ENCODE measurements at regions not wholly inside any gene's neighbourhood (a gene's known extent, or its start where the extent isn't known, plus 50 kb on each side); places are given as distances from the start of the nearest gene placed in this dataset.

GRCh38 chr13:73966331-73966730, 167.9 kb downstream of the KLF12 start:
- TF ChIP-seq POLR2A (IDR thresholded peaks at IDR 0.05; ENCODE audit: low read depth, low read length) (no peak), CEBPB (IDR thresholded peaks at IDR 0.05; ENCODE audit: low read depth, low read length) (no peak), CTCF (conservative IDR thresholded peaks at IDR 0.05; ENCODE audit: low read depth, low read length) (no peak), RAD21 (IDR thresholded peaks at IDR 0.05; ENCODE audit: low read length) (no peak), MXI1 (IDR thresholded peaks at IDR 0.05; ENCODE audit: borderline replicate concordance, low read depth, low read length) (no peak), CHD1 (IDR thresholded peaks at IDR 0.05; ENCODE audit: low read depth, low read length) (no peak), FOS (IDR thresholded peaks at IDR 0.05; ENCODE audit: low read depth, low read length) (no peak), RFX5 (IDR thresholded peaks at IDR 0.05; ENCODE audit: low read depth, low read length) (no peak), MAFK (IDR thresholded peaks at IDR 0.05; ENCODE audit: low read depth, low read length) (no peak), ELK1 (IDR thresholded peaks at IDR 0.05; ENCODE audit: borderline replicate concordance, low read depth, low read length) (no peak), USF2 (IDR thresholded peaks at IDR 0.05; ENCODE audit: low read depth, low read length) (no peak), RCOR1 (IDR thresholded peaks at IDR 0.05; ENCODE audit: insufficient replicate concordance, low read length) (no peak), SMC3 (IDR thresholded peaks at IDR 0.05; ENCODE audit: low read depth, low read length) (no peak)
